ENCODE measurements at regions not wholly inside any gene's neighbourhood (a gene's known extent, or its start where the extent isn't known, plus 50 kb on each side); places are given as distances from the start of the nearest gene placed in this dataset.

- intact Hi-C loops (cut with DNase I) = no loop called here
- DNase-seq (ENCODE audit: extremely low spot score) = no peak
- Histone ChIP-seq H3K4me1 (peaks cover 29 to 39% (median 34%) of the 10 kb centered on the region in 4 donors), H3K4me3 (no peak overlapping the region), H3K9me3 (no peaks in the 10 kb centered on the region), H3K36me3 (no peaks in the 10 kb centered on the region), H3K27ac (replicated peaks in 1 of 4) (peak overlapping the region in 2 of 4 donors; percentile 30 to 45), H3K27me3 (no peaks in the 10 kb centered on the region)
- 19% methylated on average over 1 of the region's 1 CpG for WGBS
- no peak for TF ChIP-seq EP300 (IDR thresholded peaks at IDR 0.05)
- TF ChIP-seq CTCF (IDR thresholded peaks at IDR 0.05) = no peak
- no peak for TF ChIP-seq POLR2A (IDR thresholded peaks at IDR 0.05; ENCODE audit: low read depth)
- no peak for TF ChIP-seq POLR2AphosphoS5 (IDR thresholded peaks at IDR 0.05)
These were observed 185.5 kb upstream of the ECI2 start for GRCh38 chr6:4320860-4321259.

GRCh38 chr6:4319981-4320683, 184.8 kb upstream of the ECI2 start:
- DNase-seq (ENCODE audit: extremely low spot score) = no peak
- Histone ChIP-seq H3K27ac (replicated peaks in 1 of 4) (peak overlapping the region in 3 of 4 donors; percentile 30 to 45 (median 45)), H3K36me3 (no peaks in the 10 kb centered on the region), H3K27me3 (no peaks in the 10 kb centered on the region), H3K4me1 (peaks cover 29 to 39% (median 34%) of the 10 kb centered on the region in 4 donors), H3K9me3 (no peaks in the 10 kb centered on the region), H3K4me3 (no peak overlapping the region)
- 49% methylated on average over 4 of the region's 4 CpGs for WGBS
- intact Hi-C loops (cut with DNase I) = no loop called here
- TF ChIP-seq POLR2A (IDR thresholded peaks at IDR 0.05; ENCODE audit: low read depth) (no peak), POLR2AphosphoS5 (IDR thresholded peaks at IDR 0.05) (no peak), CTCF (IDR thresholded peaks at IDR 0.05) (no peak), EP300 (IDR thresholded peaks at IDR 0.05) (no peak)

GRCh38 chr6:4318321-4318720, 182.9 kb upstream of the ECI2 start:
- no peak for DNase-seq (ENCODE audit: extremely low spot score)
- H3K27me3 ChIP-seq = no peaks in the 10 kb centered on the region
- H3K9me3 ChIP-seq = peaks cover 0 to 3% (median under 1%) of the 10 kb centered on the region in 4 donors
- H3K27ac ChIP-seq (replicated peaks in 1 of 4) = no peak overlapping the region
- no peak overlapping the region for H3K4me3 ChIP-seq
- intact Hi-C loops (cut with DNase I) = no loop called here
- H3K36me3 ChIP-seq = no peaks in the 10 kb centered on the region
- H3K4me1 ChIP-seq = peaks cover 29 to 39% (median 34%) of the 10 kb centered on the region in 4 donors
- WGBS = 94% methylated on average over 2 of the region's 2 CpGs
- TF ChIP-seq CTCF (IDR thresholded peaks at IDR 0.05) (no peak), POLR2A (IDR thresholded peaks at IDR 0.05; ENCODE audit: low read depth) (no peak), POLR2AphosphoS5 (IDR thresholded peaks at IDR 0.05) (no peak), EP300 (IDR thresholded peaks at IDR 0.05) (no peak)

- Histone ChIP-seq H3K4me3 (no peak overlapping the region), H3K9me3 (peaks cover 3 to 17% (median 11%) of the 10 kb centered on the region in 4 donors), H3K27me3 (no peaks in the 10 kb centered on the region), H3K36me3 (no peaks in the 10 kb centered on the region), H3K4me1 (peaks cover 29 to 39% (median 34%) of the 10 kb centered on the region in 4 donors), H3K27ac (replicated peaks in 1 of 4) (peak overlapping the region; percentile 51 to 74 (median 72))
- DNase-seq (ENCODE audit: extremely low spot score) = peak; percentile 92
- 37% methylated on average over 9 of the region's 9 CpGs for WGBS
- intact Hi-C loops (cut with DNase I) = no loop called here
- TF ChIP-seq CTCF (IDR thresholded peaks at IDR 0.05) (no peak), EP300 (IDR thresholded peaks at IDR 0.05) (no peak), POLR2A (IDR thresholded peaks at IDR 0.05; ENCODE audit: low read depth) (no peak), POLR2AphosphoS5 (IDR thresholded peaks at IDR 0.05) (peak; percentile 65 to 77)
These were observed 181.6 kb upstream of the ECI2 start for GRCh38 chr6:4316867-4317400.
